HCT116 (cell line): ENCODE measurements at regions not wholly inside any gene's neighbourhood (a gene's known extent, or its start where the extent isn't known, plus 50 kb on each side); places are given as distances from the start of the nearest gene placed in this dataset.

Experiments used
- ATAC-seq: fragments of 200-7000 bp; cut with Tn5 transposase; 2 replicates; pipeline ENCODE4 v1.9.1; 2020; ENCODE audit warnings: mild to moderate bottlenecking, moderate library complexity
- BruUV-seq: library from RNA; stranded (reverse); fragments of 400-500 nt; replicated peaks from 2 replicates; lab custom pipeline; 2021; lab: Mats Ljungman, UMichigan
- CTCF ChIA-PET: fragments of 300-600 bp; sonication (Branson Sonifier 250); formaldehyde crosslinking; loops from one replicate; lab custom pipeline; 2021; ENCODE audit warnings: antibody characterized with exemption; lab: Charles Lee
- POLR2A ChIA-PET: fragments of 300-600, 350-600 bp; sonication (Branson Sonifier 250); formaldehyde crosslinking; loops from one replicate; lab custom pipeline; 2021; ENCODE audit warnings: antibody characterized with exemption; lab: Charles Lee
- RAD21 ChIA-PET, 2 experiments: fragments of 300-600 bp; sonication (Branson Sonifier 250); formaldehyde crosslinking; loops; one replicate each; lab custom pipeline; 2023; ENCODE audit warnings: low total read pairs in 2 of 2; ENCODE audit not compliant: uncharacterized antibody in 2 of 2, unreplicated experiment in 2 of 2, low non-redundant PET in 1 of 2; lab: Charles Lee
- DNase-seq: peaks from one replicate; pipeline ENCODE4 v3.0.0-alpha.2; 2010; ENCODE audit warnings: low read depth, low spot score
- H2AFZ ChIP-seq: fragments of 200-600 bp; shearing (Covaris generic), sonication (generic); 2 replicates; pipeline ENCODE4 v1.6.1; 2017; ENCODE audit warnings: low read depth, mixed run types, mixed read lengths, antibody characterized with exemption, low read length; ENCODE audit not compliant: poor library complexity, severe bottlenecking
- H3K27ac ChIP-seq: 2 replicates; pipeline ENCODE4 v1.5.1; 2012; ENCODE audit warnings: low read depth, low read length
- H3K27me3 ChIP-seq: fragments of 200-600 bp; sonication (generic); 2 replicates; pipeline ENCODE4 v1.6.1; 2016; ENCODE audit warnings: mixed run types, low read length, mixed read lengths; ENCODE audit not compliant: insufficient read depth
- H3K36me3 ChIP-seq, 2 experiments: fragments of 200-500 bp in 1 of 2; fragments of 200-600 bp in 1 of 2; sonication (Bioruptor generic) in 1 of 2; sonication (generic) in 1 of 2; 2 replicates each; pipeline versions ENCODE4 v1.5.1 to v1.6.1; 2014 to 2016; ENCODE audit warnings: low read length in 2 of 2, inconsistent platforms in 1 of 2, mixed read lengths in 1 of 2, mixed run types in 1 of 2; ENCODE audit not compliant: insufficient read depth in 2 of 2, control insufficient read depth in 1 of 2
- H3K4me1 ChIP-seq, 2 experiments: fragments of 200-600 bp in 1 of 2; sonication (generic) in 1 of 2; 2 replicates each; pipeline versions ENCODE4 v1.5.1 to v1.6.1; 2012 to 2017; ENCODE audit warnings: low read length in 2 of 2, inconsistent platforms in 1 of 2, mild to moderate bottlenecking in 1 of 2, mixed read lengths in 1 of 2, mixed run types in 1 of 2, moderate library complexity in 1 of 2; ENCODE audit not compliant: insufficient read depth in 2 of 2, control insufficient read depth in 1 of 2
- H3K4me2 ChIP-seq: fragments of 200-600 bp; sonication (generic); 2 replicates; pipeline ENCODE4 v1.6.1; 2017; ENCODE audit warnings: mixed run types, low read length, mixed read lengths
- H3K4me3 ChIP-seq, 2 experiments: fragments of 200-600 bp in 1 of 2; sonication (generic) in 1 of 2; replicated peaks in 1 of 2; 2 replicates each; pipeline ENCODE4 v1.5.1; 2011 to 2016; ENCODE audit warnings: low read length in 2 of 2, control low read depth in 1 of 2, low read depth in 1 of 2, mild to moderate bottlenecking in 1 of 2, mixed read lengths in 1 of 2, mixed run types in 1 of 2
- H3K79me2 ChIP-seq: fragments of 200-600 bp; sonication (generic); 2 replicates; pipeline ENCODE4 v1.6.1; 2017; ENCODE audit warnings: mild to moderate bottlenecking, mixed run types, low read length, moderate library complexity, mixed read lengths; ENCODE audit not compliant: insufficient read depth
- H3K9ac ChIP-seq: fragments of 200-600 bp; sonication (generic); 2 replicates; pipeline ENCODE4 v1.6.1; 2016; ENCODE audit warnings: low read length, mixed read lengths
- H3K9me2 ChIP-seq: fragments of 200-600 bp; sonication (generic), shearing (Covaris generic); 2 replicates; pipeline ENCODE4 v1.6.1; 2017; ENCODE audit warnings: mixed run types, mild to moderate bottlenecking, moderate library complexity; ENCODE audit not compliant: insufficient read depth
- H3K9me3 ChIP-seq, 2 experiments: fragments of 200-500 bp in 1 of 2; fragments of 200-600 bp in 1 of 2; sonication (Bioruptor generic) in 1 of 2; sonication (generic) in 1 of 2; 2 replicates each; pipeline ENCODE4 v1.6.1; 2014 to 2017; ENCODE audit warnings: low read length in 2 of 2, mixed read lengths in 2 of 2, inconsistent platforms in 1 of 2, low read depth in 1 of 2, mild to moderate bottlenecking in 1 of 2, mixed run types in 1 of 2, moderate library complexity in 1 of 2; ENCODE audit not compliant: control insufficient read depth in 1 of 2, insufficient read depth in 1 of 2
- H4K20me1 ChIP-seq: fragments of 200-600 bp; sonication (generic), shearing (Covaris generic); 2 replicates; pipeline ENCODE4 v1.6.1; 2017; ENCODE audit warnings: mixed run types, mild to moderate bottlenecking, moderate library complexity; ENCODE audit not compliant: insufficient read depth
- CBX3 ChIP-seq: IDR thresholded peaks from 2 replicates; pipeline ENCODE4 v1.6.1; 2012; ENCODE audit warnings: low read depth
- CEBPB ChIP-seq: IDR thresholded peaks from 2 replicates; pipeline ENCODE4 v1.6.1; 2012; ENCODE audit warnings: low read depth
- CTCF ChIP-seq, 3 experiments: fragments of 200-600 bp in 1 of 3; sonication (generic) in 1 of 3; IDR thresholded peaks in 2 of 3; conservative IDR thresholded peaks in 1 of 3; 2 replicates each; pipeline ENCODE4 v1.5.1; 2012 to 2017; ENCODE audit warnings: low read depth in 2 of 3, low read length in 2 of 3, antibody characterized with exemption in 1 of 3, borderline replicate concordance in 1 of 3, control low read depth in 1 of 3, mild to moderate bottlenecking in 1 of 3, mixed read lengths in 1 of 3, mixed run types in 1 of 3, moderate library complexity in 1 of 3; ENCODE audit not compliant: insufficient read depth in 1 of 3
- FOSL1 ChIP-seq: IDR thresholded peaks from 2 replicates; pipeline ENCODE4 v1.6.1; 2012; ENCODE audit warnings: low read depth
- RAD21 ChIP-seq: IDR thresholded peaks from 2 replicates; pipeline ENCODE4 v1.6.1; 2012; ENCODE audit warnings: low read depth, mild to moderate bottlenecking
- SIN3A ChIP-seq: IDR thresholded peaks from 2 replicates; pipeline ENCODE4 v1.6.1; 2012; ENCODE audit warnings: low read depth
- ZBTB33 ChIP-seq: IDR thresholded peaks from 2 replicates; pipeline ENCODE4 v1.6.1; 2011; ENCODE audit warnings: mild to moderate bottlenecking, low read length, moderate library complexity; ENCODE audit not compliant: insufficient replicate concordance; ENCODE audit errors: extremely low read depth
- ZFX ChIP-seq: fragments of 450-650 bp; IDR thresholded peaks from 2 replicates; pipeline ENCODE4 v1.6.1; 2017
- intact Hi-C: fragments of 100-400 bp; cut with micrococcal nuclease; formaldehyde crosslinking; loops from 2 replicates; pipeline ENCODE4 v1.10.0; 2022

GRCh38 chr17:12341328-12341727 lies 320.7 kb downstream of the MAP2K4 start:
- Histone ChIP-seq H2AFZ (no peak overlapping the region), H3K4me2 (no peak overlapping the region), H3K4me3 (no peak overlapping the region), H3K36me3 (no peaks in the 10 kb centered on the region), H3K4me1 (no peaks in the 10 kb centered on the region), H3K79me2 (no peaks in the 10 kb centered on the region), H4K20me1 (no peaks in the 10 kb centered on the region), H3K27me3 (peaks cover 25% of the 10 kb centered on the region), H3K9me3 (no peaks in the 10 kb centered on the region), H3K9me2 (no peaks in the 10 kb centered on the region), H3K9ac (no peak overlapping the region), H3K27ac (no peak overlapping the region)
- DNase-seq, result no peak
- ATAC-seq, result no peak
- ChIA-PET POLR2A (no interaction called here), RAD21 (no interaction called here), CTCF (interaction anchor here (3.4 kb wide), 1 partner anchor 326 kb away, joined by 32 read pairs; no protein-coding TSS in a partner anchor)
- intact Hi-C loops, result no loop called here
- TF ChIP-seq CEBPB (no peak), FOSL1 (no peak), CTCF (IDR thresholded peaks at IDR 0.05 in 2 of 3, conservative IDR thresholded peaks at IDR 0.05 in 1 of 3; ENCODE audit: borderline replicate concordance in 1 of 3, insufficient read depth in 1 of 3, low read depth in 2 of 3, low read length in 2 of 3) (no peak), ZBTB33 (no peak), ZFX (no peak), RAD21 (no peak), SIN3A (no peak), CBX3 (no peak)
- BruUV-seq, result no TSS peak
